ENCODE measurements at regions not wholly inside any gene's neighbourhood (a gene's known extent, or its start where the extent isn't known, plus 50 kb on each side); places are given as distances from the start of the nearest gene placed in this dataset.

- TF ChIP-seq CTCF (optimal IDR thresholded peaks at IDR 0.05 in 1 of 3, IDR thresholded peaks at IDR 0.05 in 1 of 3, conservative IDR thresholded peaks at IDR 0.05 in 1 of 3; ENCODE audit: extremely low read depth in 1 of 3, insufficient read depth in 2 of 3, low read length in 3 of 3) (no peak), EZH2 (IDR thresholded peaks at IDR 0.05; ENCODE audit: low read length) (no peak)
These were observed 455.7 kb upstream of the FAT1 start for GRCh38 chr4:187179086-187180058.
